Fibroblast of skin of right biceps (primary cell): ENCODE measurements at regions not wholly inside any gene's neighbourhood (a gene's known extent, or its start where the extent isn't known, plus 50 kb on each side); places are given as distances from the start of the nearest gene placed in this dataset.
"Not testable (repeated sequence)": the region's sequence is repeated elsewhere in the genome, so short reads cannot be mapped to it uniquely, and the experiment has no call there.

ENCODE experiments used
- DNase-seq: peaks from one replicate; pipeline ENCODE4 v3.0.0-alpha.2; 2013

DNA sequence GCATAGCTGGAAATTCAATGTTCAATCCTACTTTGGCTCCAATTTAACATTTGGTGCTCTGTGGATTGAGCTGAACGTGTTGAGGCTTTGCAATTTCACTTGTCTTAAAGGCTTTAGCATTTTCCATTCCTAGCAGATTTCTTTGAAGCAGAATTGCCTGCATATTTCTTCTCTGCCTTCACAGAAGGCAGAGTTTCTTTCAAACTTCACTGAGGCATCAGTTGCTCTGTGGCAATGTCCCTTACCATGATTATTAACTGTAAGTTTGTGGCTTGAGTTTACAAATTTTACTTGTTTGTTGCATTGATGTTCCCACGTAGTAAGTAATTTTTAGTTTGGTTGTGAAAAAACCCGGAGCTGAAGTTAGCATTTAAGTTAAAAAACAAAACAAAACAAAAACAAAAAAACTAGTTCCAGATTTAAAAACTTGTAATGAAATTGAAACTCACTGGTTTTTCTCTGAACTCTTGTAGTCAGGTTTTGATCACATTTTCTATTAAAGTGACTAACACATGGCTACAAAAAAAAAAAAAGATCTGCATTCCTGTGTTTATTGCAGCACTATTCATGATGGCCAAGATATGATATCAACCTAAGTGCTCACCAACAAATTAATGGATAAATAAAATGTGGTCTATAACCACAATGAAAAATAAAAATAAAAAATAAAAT is 55.2 kb upstream of the UXS1 start:
- DNase-seq = not testable (repeated sequence)

DNA sequence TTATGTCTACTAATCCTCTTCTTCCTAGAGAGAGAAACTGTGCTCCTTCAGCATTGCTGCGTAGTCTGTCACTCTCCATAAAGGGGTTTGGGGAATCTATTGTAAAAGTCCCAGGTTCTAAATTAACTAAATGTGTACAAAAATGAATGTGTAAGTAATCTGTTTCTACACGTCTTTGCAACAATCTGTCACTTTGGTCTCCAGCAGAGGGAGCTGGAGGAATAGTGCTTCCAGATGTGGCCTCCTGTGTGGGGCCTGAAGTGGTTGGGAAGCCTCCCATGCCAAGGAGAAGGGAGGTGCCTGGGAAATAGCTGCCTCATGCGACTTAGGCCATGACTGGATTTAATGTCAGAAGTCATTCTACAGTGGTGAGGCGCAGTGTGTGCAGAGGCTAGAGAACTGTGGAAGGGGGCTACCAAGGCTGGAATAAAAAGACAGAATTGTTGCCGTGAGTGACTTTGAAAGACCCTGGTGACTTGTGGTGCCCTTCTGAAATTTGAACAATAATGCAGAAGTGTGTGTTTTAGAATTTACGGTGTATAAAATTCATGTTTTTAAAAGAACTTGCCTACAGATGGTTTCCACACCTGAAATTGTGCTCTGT is 54.5 kb upstream of the UXS1 start:
- DNase-seq = not testable (repeated sequence)
